DND-41 (cell line): ENCODE measurements at regions not wholly inside any gene's neighbourhood (a gene's known extent, or its start where the extent isn't known, plus 50 kb on each side); places are given as distances from the start of the nearest gene placed in this dataset.

Experiments
- ATAC-seq: fragments of 200-7000 bp; cut with Tn5 transposase; 3 replicates; pipeline ENCODE4 v1.9.1; 2021; ENCODE audit warnings: low read depth; ENCODE audit not compliant: insufficient read depth
- DNase-seq: peaks from one replicate; pipeline ENCODE4 v3.0.0-alpha.2; 2020
- H2AFZ ChIP-seq: 2 replicates; pipeline ENCODE4 v1.6.0; 2012; ENCODE audit warnings: low read depth, low read length
- H3K27ac ChIP-seq: 2 replicates; pipeline ENCODE4 v1.5.1; 2012; ENCODE audit warnings: low read length, inconsistent platforms
- H3K27me3 ChIP-seq: fragments of 200-600 bp; sonication (generic); 2 replicates; pipeline ENCODE4 v1.6.0; 2012; ENCODE audit warnings: low read length, mild to moderate bottlenecking, inconsistent platforms; ENCODE audit not compliant: insufficient read depth, poor library complexity
- H3K36me3 ChIP-seq: 2 replicates; pipeline ENCODE4 v1.5.1; 2012; ENCODE audit warnings: low read length, inconsistent platforms; ENCODE audit not compliant: insufficient read depth
- H3K4me1 ChIP-seq: 2 replicates; pipeline ENCODE4 v1.5.1; 2012; ENCODE audit warnings: mild to moderate bottlenecking, low read length; ENCODE audit not compliant: insufficient read depth
- H3K4me2 ChIP-seq: 2 replicates; pipeline ENCODE4 v1.6.0; 2012; ENCODE audit warnings: mild to moderate bottlenecking, moderate library complexity, low read length, inconsistent platforms; ENCODE audit not compliant: insufficient read depth
- H3K4me3 ChIP-seq, 2 experiments: fragments of 200-600 bp in 1 of 2; shearing (Covaris generic) in 1 of 2; 2 replicates each; pipeline ENCODE4 v1.5.1; 2012 to 2016; ENCODE audit warnings: inconsistent platforms in 2 of 2, low read length in 2 of 2, mild to moderate bottlenecking in 2 of 2, low read depth in 1 of 2, moderate library complexity in 1 of 2
- H3K79me2 ChIP-seq: 2 replicates; pipeline ENCODE4 v1.6.0; 2012; ENCODE audit warnings: low read length, inconsistent platforms; ENCODE audit not compliant: insufficient read depth
- H3K9ac ChIP-seq: 2 replicates; pipeline ENCODE4 v1.6.0; 2012; ENCODE audit warnings: low read depth, mild to moderate bottlenecking, inconsistent platforms, low read length, moderate library complexity
- H3K9me3 ChIP-seq: 2 replicates; pipeline ENCODE4 v1.5.1; 2012; ENCODE audit warnings: low read length, moderate library complexity, mild to moderate bottlenecking, inconsistent platforms; ENCODE audit not compliant: insufficient read depth, severe bottlenecking
- H4K20me1 ChIP-seq: 2 replicates; pipeline ENCODE4 v1.6.0; 2012; ENCODE audit warnings: low read length; ENCODE audit not compliant: insufficient read depth
- EZH2 ChIP-seq: IDR thresholded peaks from 3 replicates; pipeline ENCODE4 v1.6.1; 2012; ENCODE audit warnings: borderline replicate concordance, low read depth, mild to moderate bottlenecking, moderate library complexity, low read length, inconsistent platforms; ENCODE audit not compliant: severe bottlenecking
- TF ChIP-seq, protein P1 (sequence below): IDR thresholded peaks from 2 replicates; pipeline ENCODE4 v1.5.1; 2012; ENCODE audit warnings: borderline replicate concordance, low read length, moderate library complexity, mild to moderate bottlenecking; ENCODE audit not compliant: poor library complexity, severe bottlenecking; ENCODE audit errors: extremely low read depth

DNA sequence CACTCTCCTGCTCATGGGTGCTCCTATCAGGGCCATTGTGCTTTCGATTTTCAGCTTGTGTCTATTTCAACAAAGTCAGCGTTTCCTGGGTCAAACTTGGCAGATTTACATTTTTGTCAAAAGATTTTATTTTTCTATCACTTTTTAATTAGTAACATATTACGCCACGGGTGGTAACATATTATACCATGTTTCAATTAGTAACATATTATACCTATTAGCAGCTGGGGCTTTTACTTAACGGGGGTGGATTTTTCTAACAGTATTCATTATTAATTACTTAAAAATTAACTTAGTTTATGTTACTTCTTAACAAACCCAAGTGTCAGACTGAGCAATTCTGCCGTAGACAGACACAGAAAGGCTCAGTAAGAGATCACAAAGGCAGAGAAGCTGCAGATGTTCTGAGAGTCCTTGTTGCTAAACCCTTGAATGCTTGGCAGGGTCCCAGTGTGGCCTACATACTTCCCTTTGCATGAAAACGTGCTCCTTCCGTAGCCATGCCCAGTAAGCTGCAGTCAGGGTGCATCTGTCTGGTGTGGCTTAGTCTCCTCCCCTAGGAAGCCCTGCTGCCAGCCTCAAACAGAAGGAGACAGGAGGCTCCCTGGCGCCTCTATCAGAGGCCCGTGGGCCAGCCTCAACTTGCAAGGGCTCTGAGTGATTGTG lies 263.1 kb upstream of the CXCL12 start:
- H3K36me3 ChIP-seq = no peaks in the 10 kb centered on the region
- H3K9me3 ChIP-seq = no peaks in the 10 kb centered on the region
- H3K9ac ChIP-seq = no peak overlapping the region
- H4K20me1 ChIP-seq = no peaks in the 10 kb centered on the region
- ATAC-seq = peak; percentile 64
- peak overlapping the region; percentile 64; the same call in 1 of the 2 replicates for H3K27ac ChIP-seq
- H3K4me1 ChIP-seq = peaks cover 18% of the 10 kb centered on the region
- DNase-seq = peak; percentile 19
- H3K27me3 ChIP-seq = no peaks in the 10 kb centered on the region
- no peak overlapping the region; the same call in 1 of the 2 replicates for H3K4me2 ChIP-seq
- no peaks in the 10 kb centered on the region for H3K79me2 ChIP-seq
- no peak overlapping the region for H3K4me3 ChIP-seq
- peak overlapping the region; percentile 47; the same call in 1 of the 2 replicates for H2AFZ ChIP-seq
- no peak for TF ChIP-seq EZH2
- TF ChIP-seq, protein P1, sequence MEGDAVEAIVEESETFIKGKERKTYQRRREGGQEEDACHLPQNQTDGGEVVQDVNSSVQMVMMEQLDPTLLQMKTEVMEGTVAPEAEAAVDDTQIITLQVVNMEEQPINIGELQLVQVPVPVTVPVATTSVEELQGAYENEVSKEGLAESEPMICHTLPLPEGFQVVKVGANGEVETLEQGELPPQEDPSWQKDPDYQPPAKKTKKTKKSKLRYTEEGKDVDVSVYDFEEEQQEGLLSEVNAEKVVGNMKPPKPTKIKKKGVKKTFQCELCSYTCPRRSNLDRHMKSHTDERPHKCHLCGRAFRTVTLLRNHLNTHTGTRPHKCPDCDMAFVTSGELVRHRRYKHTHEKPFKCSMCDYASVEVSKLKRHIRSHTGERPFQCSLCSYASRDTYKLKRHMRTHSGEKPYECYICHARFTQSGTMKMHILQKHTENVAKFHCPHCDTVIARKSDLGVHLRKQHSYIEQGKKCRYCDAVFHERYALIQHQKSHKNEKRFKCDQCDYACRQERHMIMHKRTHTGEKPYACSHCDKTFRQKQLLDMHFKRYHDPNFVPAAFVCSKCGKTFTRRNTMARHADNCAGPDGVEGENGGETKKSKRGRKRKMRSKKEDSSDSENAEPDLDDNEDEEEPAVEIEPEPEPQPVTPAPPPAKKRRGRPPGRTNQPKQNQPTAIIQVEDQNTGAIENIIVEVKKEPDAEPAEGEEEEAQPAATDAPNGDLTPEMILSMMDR = peak; percentile 4

DNA sequence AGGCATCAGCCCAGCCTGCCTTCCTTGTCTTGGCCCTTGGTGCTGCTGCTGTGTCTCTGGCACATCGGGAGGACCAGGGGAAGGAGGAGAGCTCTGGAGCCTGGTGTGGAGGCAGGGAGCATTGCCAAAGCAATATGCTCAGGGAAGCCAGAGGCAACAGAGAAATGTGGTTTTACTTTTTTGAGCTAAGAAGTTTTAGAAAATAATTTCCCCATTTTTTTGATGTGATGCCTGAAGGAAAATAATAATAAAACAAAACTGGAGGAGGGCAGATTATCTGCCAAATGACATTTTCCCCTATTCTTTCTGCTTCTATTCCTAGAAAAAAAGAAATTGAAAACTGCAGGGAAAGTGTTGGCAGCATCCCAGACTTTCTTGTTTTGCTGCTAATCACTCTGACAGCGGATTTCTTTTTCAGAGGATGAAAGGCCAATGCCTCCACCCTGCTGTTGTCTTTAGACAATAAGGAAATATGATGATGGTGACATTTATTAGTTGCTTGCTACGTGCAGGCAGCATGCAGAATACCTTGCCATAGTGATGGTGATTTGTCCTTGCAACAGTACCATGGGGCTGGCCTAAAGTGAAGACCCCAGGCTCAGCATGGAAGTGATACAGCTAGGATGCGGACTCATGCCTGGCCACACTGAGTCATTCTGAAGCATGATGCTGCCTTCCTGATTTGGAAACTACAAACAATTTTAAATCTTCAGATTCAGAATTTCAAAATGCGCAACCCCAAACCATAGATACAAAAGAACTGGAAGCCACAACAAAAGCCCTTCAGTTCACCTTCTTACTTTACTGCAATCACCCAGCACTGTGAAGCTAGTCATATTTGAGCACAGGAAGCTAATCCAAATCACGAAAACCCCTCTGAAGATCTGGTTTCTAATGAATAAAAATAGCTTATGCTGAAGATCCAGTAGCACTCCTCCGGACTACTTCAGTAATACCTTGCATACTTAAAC lies 260.2 kb upstream of the TMEM72 start:
- ATAC-seq = no peak
- no peaks in the 10 kb centered on the region for H3K36me3 ChIP-seq
- H3K9ac ChIP-seq = no peak overlapping the region
- H2AFZ ChIP-seq = no peak overlapping the region
- no peaks in the 10 kb centered on the region for H3K9me3 ChIP-seq
- H3K4me2 ChIP-seq = no peak overlapping the region
- no peaks in the 10 kb centered on the region for H4K20me1 ChIP-seq
- no peaks in the 10 kb centered on the region for H3K79me2 ChIP-seq
- H3K27ac ChIP-seq = no peak overlapping the region
- TF ChIP-seq, protein P1 = no peak
- no peak for TF ChIP-seq EZH2
- H3K27me3 ChIP-seq = no peaks in the 10 kb centered on the region
- no peak for DNase-seq
- H3K4me1 ChIP-seq = peaks cover 18% of the 10 kb centered on the region
- no peak overlapping the region for H3K4me3 ChIP-seq

DNA sequence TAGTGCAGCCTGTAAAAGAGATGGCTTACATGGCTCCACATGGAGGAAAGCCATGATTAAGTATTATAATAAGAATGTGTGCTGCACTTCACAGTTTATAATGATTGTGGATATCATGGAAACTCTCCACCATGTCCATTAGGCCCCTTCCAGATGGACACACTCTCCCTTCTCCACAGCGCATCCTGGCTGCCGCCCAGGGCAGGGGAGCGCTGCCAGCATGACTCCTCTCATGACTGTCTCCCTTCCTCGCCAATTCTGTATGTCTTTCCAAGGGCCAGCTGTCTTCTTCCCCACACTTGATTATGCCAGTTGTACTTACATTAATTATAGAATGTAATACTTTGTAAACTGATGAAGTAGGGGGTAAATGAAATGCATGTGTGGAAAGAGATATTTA lies 259.3 kb upstream of the TMEM72 start:
- no peaks in the 10 kb centered on the region for H3K79me2 ChIP-seq
- H3K9me3 ChIP-seq = no peaks in the 10 kb centered on the region
- ATAC-seq = no peak

More for the DNA sequence above, 259.3 kb upstream of the TMEM72 start:
- H3K27ac ChIP-seq = no peak overlapping the region
- no peak overlapping the region for H3K4me2 ChIP-seq
- no peaks in the 10 kb centered on the region for H3K36me3 ChIP-seq
- no peaks in the 10 kb centered on the region for H4K20me1 ChIP-seq
- H3K27me3 ChIP-seq = no peaks in the 10 kb centered on the region
- no peak for DNase-seq
- no peak overlapping the region for H3K9ac ChIP-seq
- no peak overlapping the region for H2AFZ ChIP-seq
- peaks cover 18% of the 10 kb centered on the region for H3K4me1 ChIP-seq
- H3K4me3 ChIP-seq = no peak overlapping the region
- TF ChIP-seq EZH2 = no peak
- TF ChIP-seq, protein P1 = no peak
